ENCODE measurements at regions not wholly inside any gene's neighbourhood (a gene's known extent, or its start where the extent isn't known, plus 50 kb on each side); places are given as distances from the start of the nearest gene placed in this dataset.
A peak's percentile ranks its signal among the peaks of the same experiment; 100 is the strongest.
"Not testable (repeated sequence)": the region's sequence is repeated elsewhere in the genome, so short reads cannot be mapped to it uniquely, and the experiment has no call there.

DNA sequence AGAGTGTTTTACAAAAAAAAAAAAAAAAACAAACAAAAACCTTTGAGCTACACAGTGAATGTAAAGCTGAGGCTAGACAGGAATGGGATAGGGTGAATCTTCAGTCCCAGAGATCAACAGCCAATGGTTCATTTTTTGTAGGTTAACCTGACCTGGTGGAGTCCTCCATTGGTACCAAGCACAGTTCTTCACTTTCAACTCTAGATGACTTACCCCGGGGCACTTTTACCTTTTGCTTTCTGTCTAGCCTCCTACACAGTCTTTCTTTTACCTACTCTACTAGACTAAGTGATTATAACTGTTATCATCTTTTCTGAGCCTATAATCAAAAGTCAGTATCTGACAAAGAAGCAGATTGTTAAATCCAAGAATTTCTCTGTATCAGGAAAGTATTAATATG lies 50.9 kb downstream of the ANXA2R start:
- DNase-seq (ENCODE audit: low read depth in 4 of 4, low spot score in 3 of 4), result no peak

DNA sequence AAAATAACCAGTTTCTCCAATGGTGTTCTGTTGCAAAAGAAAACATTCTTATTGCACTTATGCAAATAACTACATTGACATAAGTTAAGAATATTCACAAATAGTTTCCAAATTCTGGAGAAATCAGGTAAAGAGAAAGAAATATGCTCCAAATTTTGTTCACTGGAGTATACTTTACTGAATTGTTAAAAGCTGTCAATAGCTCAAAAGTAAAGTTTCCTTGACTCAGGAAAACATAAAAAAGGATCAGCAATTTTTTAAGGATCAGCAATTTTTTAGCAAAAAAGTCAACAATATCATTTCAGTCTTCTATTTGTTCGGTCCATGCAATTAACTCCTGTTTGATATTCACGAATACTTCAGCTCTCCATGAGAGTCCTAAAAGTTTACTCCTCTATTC lies 51.6 kb downstream of the ANXA2R start:
- DNase-seq (ENCODE audit: low read depth in 4 of 4, low spot score in 3 of 4), result no peak

DNA sequence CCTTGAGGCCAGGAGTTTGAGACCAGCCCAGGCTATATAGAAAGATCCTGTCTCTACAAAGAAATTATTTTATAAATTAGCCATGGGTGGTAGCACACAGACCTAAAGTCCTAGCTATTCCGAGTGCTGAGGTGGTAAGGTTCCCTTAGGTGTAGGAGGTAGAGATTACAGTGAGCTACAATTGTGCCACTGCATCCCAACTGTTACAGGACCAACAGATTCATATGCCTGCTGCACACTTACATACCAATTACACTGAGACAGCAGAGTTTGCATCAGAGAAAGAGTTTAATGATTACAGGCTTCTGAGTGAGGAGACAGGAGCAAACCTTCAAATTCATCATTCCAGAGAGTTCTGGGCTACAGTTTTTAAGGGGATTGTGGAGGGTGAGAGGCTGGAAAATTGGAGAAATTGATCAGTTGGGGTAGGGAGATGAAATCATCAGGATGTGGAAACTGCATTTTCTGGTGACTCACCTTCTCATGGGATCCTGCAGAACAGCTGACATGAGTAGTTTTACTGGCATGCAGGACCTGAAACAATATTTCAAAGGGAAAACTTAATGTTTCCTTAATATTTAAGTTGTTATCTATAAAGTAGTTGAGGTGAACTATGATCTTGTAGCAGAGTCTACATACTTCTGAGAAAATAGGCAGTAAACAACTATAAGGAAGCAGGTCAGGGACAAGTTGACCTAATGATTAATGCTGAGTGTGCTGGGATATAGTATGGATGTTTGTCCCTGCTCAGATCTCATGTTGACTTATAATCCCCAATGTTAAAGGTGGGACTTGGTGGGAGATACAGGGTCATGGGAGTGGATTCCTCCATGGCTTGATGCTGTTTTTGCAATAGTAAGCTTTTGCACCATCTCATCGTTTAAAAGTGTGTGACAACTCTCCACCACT lies 54.7 kb downstream of the ANXA2R start:
- DNase-seq (ENCODE audit: low read depth in 4 of 4, low spot score in 3 of 4), result no peak

DNA sequence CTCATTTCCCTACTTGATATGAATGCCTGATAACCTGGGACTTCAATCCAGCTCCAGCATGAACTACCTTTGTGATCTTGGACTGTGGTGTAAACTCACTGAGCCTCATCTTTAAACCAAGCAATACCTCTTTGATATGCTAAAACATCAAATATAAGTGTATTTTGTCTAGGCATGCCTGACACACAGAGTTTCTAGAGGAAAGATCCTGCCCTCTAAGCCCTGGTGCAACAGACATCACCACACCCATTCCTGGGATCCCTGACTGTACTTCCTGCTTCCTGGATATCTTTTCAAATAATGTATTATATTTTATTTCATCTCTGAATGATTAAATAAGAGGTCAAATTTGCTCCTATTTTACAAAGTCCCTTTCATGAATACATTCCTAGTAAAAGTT lies 55.8 kb downstream of the ANXA2R start:
- no peak for DNase-seq (ENCODE audit: low read depth in 4 of 4, low spot score in 3 of 4)

DNA sequence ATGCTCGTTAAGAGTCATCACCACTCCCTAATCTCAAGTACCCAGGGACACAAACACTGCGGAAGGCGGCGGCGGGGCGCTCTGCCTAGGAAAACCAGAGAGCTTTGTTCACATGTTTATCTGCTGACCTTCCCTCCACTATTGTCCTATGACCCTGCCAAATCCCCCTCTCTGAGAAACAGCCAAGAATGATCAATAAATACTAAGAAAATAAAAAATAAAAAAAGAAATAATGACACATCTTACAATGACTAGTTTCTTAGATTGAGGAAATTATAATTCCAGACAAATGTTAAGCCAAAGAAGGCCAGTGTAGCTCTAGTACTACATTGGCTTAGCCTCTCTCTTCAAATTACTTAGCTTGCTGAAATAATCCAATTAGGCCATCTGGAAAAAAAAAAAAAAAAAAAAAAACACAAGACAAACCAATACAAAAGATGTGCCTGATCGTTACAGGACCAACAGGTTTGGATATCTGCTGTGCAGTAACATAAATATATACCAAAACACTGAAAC lies 58.0 kb downstream of the ANXA2R start:
- DNase-seq (ENCODE audit: low read depth in 4 of 4, low spot score in 3 of 4), result no peak

DNA sequence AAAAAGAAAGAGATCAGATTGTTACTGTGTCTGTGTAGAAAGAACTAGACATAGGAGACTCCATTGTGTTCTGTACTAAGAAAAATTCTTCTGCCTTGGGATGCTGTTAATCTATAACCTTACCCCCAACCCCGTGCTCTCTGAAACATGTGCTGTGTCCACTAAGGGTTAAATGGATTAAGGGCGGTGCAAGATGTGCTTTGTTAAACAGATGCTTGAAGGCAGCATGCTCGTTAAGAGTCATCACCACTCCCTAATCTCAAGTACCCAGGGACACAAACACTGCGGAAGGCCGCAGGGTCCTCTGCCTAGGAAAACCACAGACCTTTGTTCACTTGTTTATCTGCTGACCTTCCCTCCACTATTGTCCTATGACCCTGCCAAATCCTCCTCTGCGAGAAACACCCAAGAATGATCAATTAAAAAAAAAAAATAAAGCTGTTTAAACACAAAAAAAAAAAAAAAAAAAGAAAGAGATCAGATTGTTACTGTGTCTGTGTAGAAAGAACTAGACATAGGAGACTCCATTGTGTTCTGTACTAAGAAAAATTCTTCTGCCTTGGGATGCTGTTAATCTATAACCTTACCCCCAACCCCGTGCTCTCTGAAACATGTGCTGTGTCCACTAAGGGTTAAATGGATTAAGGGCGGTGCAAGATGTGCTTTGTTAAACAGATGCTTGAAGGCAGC lies 58.6 kb downstream of the ANXA2R start:
- not testable (repeated sequence) for DNase-seq (ENCODE audit: low read depth in 4 of 4, low spot score in 3 of 4)

DNA sequence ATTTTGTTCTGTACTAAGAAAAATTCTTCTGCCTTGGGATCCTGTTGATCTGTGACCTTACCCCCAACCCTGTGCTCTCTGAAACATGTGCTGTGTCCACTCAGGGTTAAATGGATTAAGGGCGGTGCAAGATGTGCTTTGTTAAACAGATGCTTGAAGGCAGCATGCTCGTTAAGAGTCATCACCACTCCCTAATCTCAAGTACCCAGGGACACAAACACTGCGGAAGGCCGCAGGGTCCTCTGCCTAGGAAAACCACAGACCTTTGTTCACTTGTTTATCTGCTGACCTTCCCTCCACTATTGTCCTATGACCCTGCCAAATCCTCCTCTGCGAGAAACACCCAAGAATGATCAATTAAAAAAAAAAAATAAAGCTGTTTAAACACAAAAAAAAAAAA lies 59.1 kb downstream of the ANXA2R start:
- not testable (repeated sequence) for DNase-seq (ENCODE audit: low read depth in 4 of 4, low spot score in 3 of 4)

DNA sequence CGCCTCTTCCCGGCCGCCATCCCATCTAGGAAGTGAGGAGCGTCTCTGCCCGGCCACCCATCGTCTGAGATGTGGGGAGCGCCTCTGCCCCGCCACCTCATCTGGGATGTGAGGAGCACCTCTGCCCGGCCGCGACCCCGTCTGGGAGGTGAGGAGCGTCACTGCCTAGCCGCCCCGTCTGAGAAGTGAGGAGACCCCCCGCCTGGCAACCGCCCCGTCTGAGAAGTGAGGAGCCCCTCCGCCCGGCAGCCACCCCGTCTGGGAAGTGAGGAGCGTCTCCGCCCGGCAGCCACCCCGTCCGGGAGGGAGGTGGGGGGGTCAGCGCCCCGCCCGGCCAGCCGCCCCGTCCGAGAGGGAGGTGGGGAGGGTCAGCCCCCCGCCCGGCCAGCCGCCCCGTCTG lies 59.7 kb downstream of the ANXA2R start:
- DNase-seq (ENCODE audit: low read depth in 4 of 4, low spot score in 3 of 4), result not testable (repeated sequence)

DNA sequence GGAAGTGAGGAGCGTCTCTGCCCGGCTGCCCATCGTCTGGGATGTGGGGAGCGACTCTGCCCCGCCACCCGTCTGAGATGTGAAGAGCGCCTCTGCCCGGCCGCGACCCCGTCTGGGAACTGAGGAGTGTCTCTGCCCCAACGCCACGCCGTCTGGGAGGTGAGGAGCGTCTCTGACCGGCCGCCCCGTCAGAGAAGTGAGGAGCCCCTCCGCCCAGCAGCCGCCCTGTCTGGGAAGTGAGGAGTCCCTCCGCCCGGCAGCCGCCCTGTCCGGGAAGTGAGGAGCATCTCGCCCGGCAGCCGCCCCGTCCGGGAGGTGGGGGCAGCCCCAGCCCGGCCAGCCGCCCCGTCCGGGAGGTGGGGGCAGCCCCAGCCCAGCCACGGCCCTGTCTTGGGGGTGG lies 60.9 kb downstream of the ANXA2R start:
- DNase-seq (ENCODE audit: low read depth in 4 of 4, low spot score in 3 of 4), result not testable (repeated sequence)

DNA sequence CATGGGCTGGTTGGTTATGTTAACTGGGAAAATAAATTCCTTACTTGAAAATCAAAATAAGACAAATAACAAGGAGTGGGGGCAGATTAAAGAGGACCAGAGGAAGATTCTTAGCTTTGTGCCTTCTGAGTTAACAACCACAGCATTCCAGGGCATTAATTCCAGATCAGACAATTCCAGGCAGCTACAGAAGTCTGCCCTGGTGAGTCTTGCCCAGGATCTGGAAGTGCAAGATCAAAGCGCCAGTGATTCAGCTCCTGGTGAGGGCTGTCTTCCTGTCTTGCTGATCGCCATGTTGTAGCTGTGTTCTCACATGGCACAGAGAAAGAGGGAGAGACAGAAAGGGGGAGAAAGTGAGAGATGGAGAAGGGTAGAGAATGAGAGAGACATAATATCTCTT lies 65.6 kb downstream of the ANXA2R start:
- no peak for DNase-seq (ENCODE audit: low read depth in 4 of 4, low spot score in 3 of 4)

DNA sequence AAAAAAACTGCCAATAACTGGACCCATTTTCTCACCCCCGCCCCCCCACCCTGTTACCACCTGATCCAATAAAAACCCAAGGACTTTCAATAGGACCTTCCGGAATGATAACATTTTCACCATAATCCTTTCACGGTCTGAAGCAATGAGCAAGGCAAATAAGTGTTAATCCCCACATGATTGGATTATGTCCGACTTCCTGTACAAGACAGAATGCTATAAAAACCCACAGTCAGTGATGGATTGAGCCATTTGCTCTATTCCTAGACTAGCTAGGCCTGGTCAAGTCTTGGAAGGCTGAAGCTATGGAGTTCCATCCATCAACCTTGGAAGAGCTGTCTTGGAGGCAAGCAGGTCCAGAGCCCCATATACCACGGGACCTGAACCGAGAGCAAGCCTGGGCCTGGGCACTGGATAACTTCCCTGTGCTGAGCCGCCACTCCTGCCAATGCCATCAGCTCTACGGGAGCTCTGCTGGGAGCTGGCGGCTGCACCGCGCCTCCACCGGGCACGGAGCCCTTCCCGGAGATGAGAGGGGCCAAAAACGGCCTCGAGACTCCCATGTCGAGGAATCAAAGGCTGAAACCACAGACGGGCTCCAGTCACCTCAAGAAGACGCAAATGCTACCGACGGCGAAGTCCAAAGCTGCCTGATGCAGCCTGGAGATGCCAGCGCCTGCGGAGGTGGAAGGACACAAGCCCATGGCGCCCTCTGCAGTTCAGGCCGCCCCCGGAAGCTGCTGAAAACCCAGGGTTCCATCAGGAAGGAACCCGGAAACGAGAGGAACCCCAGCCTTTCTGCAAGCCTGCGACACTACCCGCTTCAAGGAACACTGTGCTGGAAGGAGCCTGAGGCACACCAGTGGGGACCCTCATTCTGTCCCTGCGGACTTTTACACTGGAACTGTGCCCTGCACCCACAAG lies 69.2 kb downstream of the ANXA2R start:
- no peak for DNase-seq (ENCODE audit: low read depth in 4 of 4, low spot score in 3 of 4)

DNA sequence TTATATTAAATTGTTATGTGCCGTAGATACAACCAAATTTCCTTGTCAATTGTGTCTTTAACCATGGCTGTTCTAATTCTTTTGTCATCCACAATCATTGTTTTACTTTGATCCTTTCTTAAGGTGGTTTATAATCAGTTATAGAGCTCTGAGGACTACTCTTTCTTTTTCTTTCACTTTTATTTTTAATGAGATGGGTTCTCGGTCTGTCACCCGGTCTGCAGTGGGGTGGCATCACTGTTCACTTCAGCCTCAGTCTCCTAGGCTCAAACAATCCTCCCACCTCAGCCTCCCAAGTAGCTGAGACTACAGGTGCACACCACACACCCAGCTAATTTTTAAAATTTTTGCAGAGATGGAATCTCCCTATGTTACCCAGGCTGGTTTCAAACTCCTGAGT lies 74.2 kb downstream of the ANXA2R start:
- DNase-seq (ENCODE audit: low read depth in 4 of 4, low spot score in 3 of 4), result no peak

DNA sequence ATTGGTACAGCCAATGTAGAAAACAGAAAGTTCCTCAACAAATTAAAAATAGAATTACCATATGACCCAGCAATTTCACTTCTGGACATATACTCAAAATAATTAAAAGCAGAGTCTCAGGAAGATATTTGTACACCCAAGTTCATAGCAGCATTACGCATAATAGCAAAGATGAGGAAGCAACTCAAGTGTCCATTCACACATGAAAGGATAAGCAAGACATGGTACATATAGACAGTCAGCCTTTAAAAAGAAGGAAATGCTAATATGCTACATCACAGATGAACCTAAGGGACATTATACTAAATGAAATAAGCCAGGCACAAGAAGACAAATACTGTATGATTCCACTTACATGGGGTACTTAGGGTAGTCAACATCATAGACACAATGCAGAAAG lies 76.7 kb downstream of the ANXA2R start:
- no peak for DNase-seq (ENCODE audit: low read depth in 4 of 4, low spot score in 3 of 4)

DNA sequence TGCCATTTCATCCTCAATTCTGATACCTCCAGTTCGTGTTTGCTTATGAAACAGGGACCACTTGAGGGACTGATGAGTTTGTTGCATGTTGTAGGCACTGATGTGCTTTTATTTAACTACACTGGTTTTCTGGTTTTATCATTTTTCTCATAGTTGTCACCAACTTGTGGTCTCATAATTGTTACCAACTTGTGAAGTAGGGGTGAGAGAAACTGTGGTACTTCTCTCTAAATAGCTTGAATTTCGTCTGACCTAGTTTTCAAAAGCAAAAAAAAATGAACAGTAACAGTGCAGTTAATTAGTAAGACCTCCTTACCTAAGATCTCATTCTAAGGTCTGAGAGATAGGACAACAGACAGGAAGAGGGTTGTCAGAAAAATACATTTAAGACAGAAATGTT lies 78.0 kb downstream of the ANXA2R start:
- no peak for DNase-seq (ENCODE audit: low read depth in 4 of 4, low spot score in 3 of 4)

DNA sequence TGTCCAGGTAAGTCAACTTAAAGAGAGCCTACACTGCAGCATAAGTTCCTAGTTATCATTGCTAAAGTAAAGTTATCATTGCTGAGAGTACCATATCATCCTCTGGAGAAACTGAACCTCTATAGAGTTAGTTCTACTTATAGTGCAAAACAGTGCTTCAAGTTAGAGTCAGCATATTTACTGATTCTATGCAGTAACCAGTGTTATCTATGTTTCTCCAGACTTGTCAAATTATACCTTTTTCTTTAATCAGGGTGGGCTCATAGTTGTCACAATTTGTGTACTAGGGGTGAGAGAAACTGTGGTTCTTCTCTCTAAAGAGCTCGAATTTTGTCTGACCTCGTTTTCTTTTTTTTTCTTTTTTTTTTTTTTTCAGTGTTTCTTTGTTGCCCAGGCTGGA lies 79.6 kb downstream of the ANXA2R start:
- no peak for DNase-seq (ENCODE audit: low read depth in 4 of 4, low spot score in 3 of 4)

DNA sequence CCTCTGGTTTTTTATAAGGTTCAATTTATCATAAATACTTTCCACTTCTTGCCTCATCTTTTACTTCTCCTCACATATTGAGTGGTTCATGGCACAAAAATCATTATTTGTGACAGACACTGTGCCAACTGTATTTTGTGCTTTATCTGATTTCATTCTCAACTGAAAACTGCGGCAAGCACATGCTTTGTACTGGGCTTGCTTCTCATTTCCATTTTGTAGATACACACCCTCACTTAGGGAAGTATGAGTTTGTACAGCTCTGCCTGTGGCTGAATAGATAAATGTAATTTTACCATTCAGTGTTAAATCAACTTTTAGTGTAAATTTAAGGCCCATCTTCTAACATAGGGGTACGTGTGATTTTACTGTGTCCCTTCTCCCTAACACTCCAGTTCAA lies 83.6 kb downstream of the ANXA2R start:
- DNase-seq (ENCODE audit: low read depth in 4 of 4, low spot score in 3 of 4), result no peak

DNA sequence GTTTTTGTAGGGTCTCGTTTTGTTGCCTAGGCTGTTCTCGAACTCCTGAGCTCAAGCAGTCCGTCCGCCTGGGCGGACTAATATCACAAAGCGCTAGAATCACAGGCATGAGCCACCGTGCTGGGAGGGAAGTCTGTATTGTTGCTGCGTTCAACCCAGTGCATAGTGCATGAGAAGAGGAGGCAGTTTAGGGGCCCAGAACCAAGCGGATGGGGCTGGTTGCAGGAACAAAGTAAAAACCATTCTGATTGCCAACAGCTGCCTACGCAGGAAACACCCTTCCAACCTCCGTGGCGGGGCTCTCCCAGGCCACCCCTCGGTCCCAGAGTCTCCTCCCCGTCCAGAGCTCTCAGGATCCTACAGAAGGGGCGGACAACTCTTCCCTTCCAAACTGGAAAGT lies 87.1 kb downstream of the ANXA2R start:
- DNase-seq (ENCODE audit: low read depth in 4 of 4, low spot score in 3 of 4), result no peak

DNA sequence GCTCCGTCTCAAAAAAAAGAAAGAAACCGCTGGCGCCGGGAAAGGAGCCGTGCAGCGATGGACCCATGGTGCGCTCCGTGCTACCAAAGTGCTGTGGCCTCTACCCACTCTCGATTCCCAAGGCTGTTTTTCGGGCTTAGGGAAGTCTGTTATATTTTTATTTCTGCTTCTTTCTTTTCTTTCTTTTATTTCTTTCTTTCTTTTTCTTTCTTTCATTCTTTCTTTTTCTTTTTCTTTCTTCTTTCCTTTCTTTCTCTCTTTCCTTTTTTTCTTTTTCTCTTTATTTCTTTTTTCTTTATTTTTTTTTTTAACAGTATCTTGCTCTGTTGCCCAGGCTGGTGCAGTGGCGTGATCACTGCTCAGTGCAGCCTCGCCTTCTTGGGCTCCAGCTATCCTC lies 87.5 kb downstream of the ANXA2R start:
- no peak for DNase-seq (ENCODE audit: low read depth in 4 of 4, low spot score in 3 of 4)

DNA sequence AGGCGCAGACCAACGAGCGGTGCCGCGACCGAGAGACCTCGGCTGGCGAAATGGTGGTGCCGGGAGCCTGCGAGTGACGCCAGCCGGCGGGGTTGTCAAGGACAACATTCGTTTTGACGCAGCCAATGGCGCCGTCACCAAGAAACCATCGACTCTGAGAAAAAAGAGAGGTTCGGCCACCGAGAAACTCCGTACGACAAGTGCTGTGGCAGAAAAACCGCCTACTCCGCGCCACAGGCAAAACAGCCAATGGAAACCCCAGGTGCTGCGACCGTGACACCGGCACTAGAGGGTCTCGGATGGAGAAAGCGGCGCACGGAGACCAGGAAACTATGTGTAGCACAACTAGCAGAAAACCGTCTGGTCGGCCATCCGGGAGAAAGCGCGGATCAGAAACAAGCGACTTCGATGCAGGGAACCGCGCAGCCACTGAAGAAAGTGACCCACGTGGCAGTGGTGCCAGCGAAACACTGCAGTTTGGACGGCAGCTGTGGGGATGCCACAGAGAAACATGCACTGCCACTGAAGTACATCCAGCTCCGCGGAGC lies 88.8 kb downstream of the ANXA2R start:
- DNase-seq (ENCODE audit: low read depth in 4 of 4, low spot score in 3 of 4), result peak in 2 of 4 donors; percentile 36 to 38

DNA sequence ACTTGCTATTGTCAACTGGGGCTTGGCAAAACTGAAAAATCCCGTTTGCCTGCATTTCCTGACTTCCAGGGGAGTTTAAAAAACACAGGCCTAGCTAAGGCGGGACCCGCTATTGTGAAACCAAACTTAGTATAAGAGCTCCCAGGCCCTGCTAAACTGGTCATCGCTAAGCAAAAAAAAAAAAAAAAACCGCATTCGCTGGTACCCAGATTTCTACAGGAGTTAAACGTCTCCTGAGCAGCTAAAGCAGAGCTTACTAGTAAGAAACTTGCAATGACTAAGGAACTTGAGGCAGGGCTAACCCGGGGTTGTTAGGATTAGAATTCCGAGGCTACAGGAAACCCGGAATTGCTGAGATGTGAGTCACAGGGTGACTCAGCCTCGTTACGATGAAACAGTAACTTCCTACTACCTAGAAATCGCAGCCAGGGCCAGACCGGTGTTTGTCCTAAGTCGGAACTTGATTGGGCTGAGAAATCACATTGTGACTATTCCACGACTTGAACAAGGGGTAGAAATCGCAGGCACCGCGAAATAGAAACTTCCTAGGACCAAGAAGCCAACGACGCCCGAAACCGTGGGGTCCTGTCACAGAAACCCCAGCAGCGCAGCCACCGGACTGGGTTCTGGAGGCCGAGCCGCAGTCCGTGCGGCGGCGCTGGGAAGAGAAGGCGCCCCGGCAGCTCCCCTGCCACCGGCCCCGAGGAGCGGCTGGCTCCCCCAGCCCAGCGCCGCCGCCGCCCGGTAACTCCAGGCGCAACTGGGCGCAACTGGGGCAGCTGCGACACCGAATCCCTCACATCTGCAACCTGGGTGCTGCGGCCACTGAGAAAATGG lies 89.4 kb downstream of the ANXA2R start:
- DNase-seq (ENCODE audit: low read depth in 4 of 4, low spot score in 3 of 4), result peak in 3 of 4 donors; percentile 22 to 60 (median 45)

Data from left renal pelvis (tissue), 4 donors.